H9 (cell line): ENCODE measurements at regions not wholly inside any gene's neighbourhood (a gene's known extent, or its start where the extent isn't known, plus 50 kb on each side); places are given as distances from the start of the nearest gene placed in this dataset.
"Not testable (repeated sequence)": the region's sequence is repeated elsewhere in the genome, so short reads cannot be mapped to it uniquely, and the experiment has no call there.

Source experiments
- DNase-seq: peaks from one replicate; pipeline ENCODE4 v3.0.0-alpha.2; 2017
- H2AFZ ChIP-seq: one replicate; pipeline ENCODE4 v1.6.1; 2013; ENCODE audit warnings: mild to moderate bottlenecking, low read length, control low read depth, moderate library complexity
- H2AK5ac ChIP-seq: 2 replicates; pipeline ENCODE4 v1.6.1; 2013; ENCODE audit warnings: low read length, control low read depth, mixed read lengths; ENCODE audit not compliant: insufficient read length
- H2BK120ac ChIP-seq: one replicate; pipeline ENCODE4 v1.6.1; 2013; ENCODE audit warnings: low read depth, mild to moderate bottlenecking, low read length, control low read depth, inconsistent platforms; ENCODE audit not compliant: poor library complexity, severe bottlenecking
- H2BK12ac ChIP-seq: 2 replicates; pipeline ENCODE4 v1.6.1; 2013; ENCODE audit warnings: low read length, control low read depth, mixed read lengths, low read depth; ENCODE audit not compliant: insufficient read length
- H2BK15ac ChIP-seq: 2 replicates; pipeline ENCODE4 v1.6.1; 2013; ENCODE audit warnings: low read depth, low read length, control low read depth
- H2BK20ac ChIP-seq: one replicate; pipeline ENCODE4 v1.6.1; 2013; ENCODE audit warnings: low read depth, mild to moderate bottlenecking, low read length, control low read depth, inconsistent platforms; ENCODE audit not compliant: poor library complexity, severe bottlenecking
- H2BK5ac ChIP-seq: 2 replicates; pipeline ENCODE4 v1.6.1; 2013; ENCODE audit warnings: low read length, control low read depth, mixed read lengths; ENCODE audit not compliant: insufficient read length
- H3K14ac ChIP-seq: 2 replicates; pipeline ENCODE4 v1.6.1; 2013; ENCODE audit warnings: low read length, control low read depth; ENCODE audit not compliant: insufficient read depth
- H3K18ac ChIP-seq: 2 replicates; pipeline ENCODE4 v1.6.1; 2013; ENCODE audit warnings: low read depth, mild to moderate bottlenecking, mixed read lengths, low read length, control low read depth; ENCODE audit not compliant: insufficient read length
- H3K23ac ChIP-seq: 2 replicates; pipeline ENCODE4 v1.6.1; 2013; ENCODE audit warnings: low read length, control low read depth, mixed read lengths, low read depth; ENCODE audit not compliant: insufficient read length
- H3K23me2 ChIP-seq: 2 replicates; pipeline ENCODE4 v1.6.1; 2013; ENCODE audit warnings: low read depth, mild to moderate bottlenecking, mixed read lengths, low read length, control low read depth; ENCODE audit not compliant: insufficient read length, poor library complexity, severe bottlenecking
- H3K27ac ChIP-seq: 2 replicates; pipeline ENCODE4 v1.5.1; 2013; ENCODE audit warnings: low read length, control low read depth, mixed read lengths, low read depth; ENCODE audit not compliant: insufficient read length
- H3K27me3 ChIP-seq: 2 replicates; pipeline ENCODE4 v1.6.1; 2013; ENCODE audit warnings: low read length, control low read depth, inconsistent platforms; ENCODE audit not compliant: insufficient read depth
- H3K4ac ChIP-seq: 2 replicates; pipeline ENCODE4 v1.6.1; 2013; ENCODE audit warnings: low read depth, mild to moderate bottlenecking, control low read depth, inconsistent platforms, low read length, moderate library complexity
- H3K4me1 ChIP-seq: 2 replicates; pipeline ENCODE4 v1.6.1; 2013; ENCODE audit warnings: low read length, control low read depth, inconsistent platforms; ENCODE audit not compliant: insufficient read depth
- H3K4me2 ChIP-seq: 2 replicates; pipeline ENCODE4 v1.6.1; 2013; ENCODE audit warnings: low read length, control low read depth, mixed read lengths; ENCODE audit not compliant: insufficient read length, insufficient read depth
- H3K56ac ChIP-seq: 2 replicates; pipeline ENCODE4 v1.6.1; 2013; ENCODE audit warnings: low read depth, mild to moderate bottlenecking, mixed read lengths, low read length, control low read depth; ENCODE audit not compliant: insufficient read length
- H3K79me1 ChIP-seq: 2 replicates; pipeline ENCODE4 v1.6.1; 2013; ENCODE audit warnings: low read depth, mild to moderate bottlenecking, moderate library complexity, low read length, control low read depth, inconsistent platforms; ENCODE audit not compliant: insufficient read depth, poor library complexity, severe bottlenecking
- H3K79me2 ChIP-seq: 2 replicates; pipeline ENCODE4 v1.6.1; 2013; ENCODE audit warnings: low read length, control low read depth, inconsistent platforms; ENCODE audit not compliant: insufficient read depth
- H3K9ac ChIP-seq: 2 replicates; pipeline ENCODE4 v1.6.1; 2013; ENCODE audit warnings: low read length, control low read depth, mixed read lengths; ENCODE audit not compliant: insufficient read length; ENCODE audit errors: extremely low read depth
- H3K9me3 ChIP-seq: one replicate; pipeline ENCODE4 v1.6.1; 2013; ENCODE audit warnings: low read depth, low read length, inconsistent platforms; ENCODE audit not compliant: control insufficient read depth
- H3T11ph ChIP-seq: one replicate; pipeline ENCODE4 v1.6.1; 2013; ENCODE audit warnings: mild to moderate bottlenecking, low read length, control low read depth, inconsistent platforms
- H4K20me1 ChIP-seq: one replicate; pipeline ENCODE4 v1.6.1; 2013; ENCODE audit not compliant: control insufficient read depth, insufficient read length, insufficient read depth
- H4K5ac ChIP-seq: 2 replicates; pipeline ENCODE4 v1.6.1; 2013; ENCODE audit warnings: low read depth, mild to moderate bottlenecking, mixed read lengths, low read length, control low read depth; ENCODE audit not compliant: insufficient read length
- H4K8ac ChIP-seq: replicated peaks from 2 replicates; pipeline ENCODE4 v1.6.1; 2013; ENCODE audit warnings: low read length, control low read depth, mixed read lengths, low read depth; ENCODE audit not compliant: insufficient read length
- H4K91ac ChIP-seq: 2 replicates; pipeline ENCODE4 v1.6.1; 2013; ENCODE audit warnings: low read depth, mild to moderate bottlenecking, moderate library complexity, mixed read lengths, low read length, control low read depth; ENCODE audit not compliant: insufficient read length
- H3K27ac Mint-ChIP-seq, 3 experiments: 2 replicates in 2 of 3; 3 replicates in 1 of 3; pipeline ENCODE4 v1.8.0; 2020 to 2021; ENCODE audit warnings: mixed read lengths in 3 of 3, mild to moderate bottlenecking in 1 of 3, moderate library complexity in 1 of 3
- H3K27me3 Mint-ChIP-seq: 2 replicates; pipeline ENCODE4 v1.8.0; 2021; ENCODE audit warnings: low read depth, mild to moderate bottlenecking, moderate library complexity, mixed read lengths
- H3K36me3 Mint-ChIP-seq, 3 experiments: 2 replicates in 2 of 3; 3 replicates in 1 of 3; pipeline ENCODE4 v1.8.0; 2020 to 2021; ENCODE audit warnings: low read depth in 3 of 3, mixed read lengths in 3 of 3; ENCODE audit not compliant: insufficient read depth in 1 of 3
- H3K4me1 Mint-ChIP-seq, 2 experiments: 2 replicates each; pipeline ENCODE4 v1.8.0; 2020; ENCODE audit warnings: mixed read lengths in 2 of 2
- H3K4me3 Mint-ChIP-seq, 2 experiments: 2 replicates in 1 of 2; 3 replicates in 1 of 2; pipeline ENCODE4 v1.8.0; 2020 to 2021; ENCODE audit warnings: mild to moderate bottlenecking in 2 of 2, mixed read lengths in 2 of 2, moderate library complexity in 1 of 2
- H3K9me3 Mint-ChIP-seq, 2 experiments: 2 replicates in 1 of 2; 3 replicates in 1 of 2; pipeline ENCODE4 v1.8.0; 2020; ENCODE audit warnings: mild to moderate bottlenecking in 2 of 2, mixed read lengths in 2 of 2, moderate library complexity in 1 of 2
- CTCF ChIP-seq: fragments of 200-600 bp; sonication (generic); conservative IDR thresholded peaks from 3 replicates; pipeline ENCODE4 v1.8.0; 2021; ENCODE audit warnings: antibody characterized with exemption, mild to moderate bottlenecking
- WGBS: extraction: QIAGEN DNeasy Blood & Tissue Kit; methylation state at CpG from one replicate; pipeline ENCODE4 v1.1.7; 2013; ENCODE audit warnings: missing lambda C conversion rate, low lambda C conversion rate, mixed read lengths; ENCODE audit not compliant: insufficient read length; ENCODE audit errors: extremely low coverage; 5-methylcytosine and 5-hydroxymethylcytosine counted together

- WGBS: no CpG with 5 or more reads among the region's 3 CpGs
- Mint-ChIP-seq H3K27me3 (no peaks in the 10 kb centered on the region), H3K9me3 (no peaks in the 10 kb centered on the region), H3K4me1 (no peaks in the 10 kb centered on the region), H3K36me3 (no peaks in the 10 kb centered on the region; a peak in 1 of 7 replicates), H3K4me3 (no peak overlapping the region), H3K27ac (no peak overlapping the region)
- no peak for TF ChIP-seq CTCF
- DNase-seq: no peak
- Histone ChIP-seq H3K27me3 (no peaks in the 10 kb centered on the region), H4K5ac (no peak overlapping the region), H2BK15ac (no peak overlapping the region), H3K79me1 (no peaks in the 10 kb centered on the region), H3K4me1 (no peaks in the 10 kb centered on the region), H3K18ac (no peak overlapping the region), H2AFZ (no peak overlapping the region), H4K20me1 (no peaks in the 10 kb centered on the region), H2BK20ac (no peak overlapping the region), H3K23me2 (no peaks in the 10 kb centered on the region), H4K91ac (no peak overlapping the region), H2BK120ac (no peak overlapping the region), H3K4me2 (no peak overlapping the region), H2AK5ac (no peak overlapping the region), H3K23ac (no peak overlapping the region), H3K9ac (no peak overlapping the region), H3K4ac (no peak overlapping the region), H3K14ac (no peak overlapping the region), H3K9me3 (no peaks in the 10 kb centered on the region), H4K8ac (no peak overlapping the region), H3K27ac (no peak overlapping the region), H2BK5ac (no peak overlapping the region), H3T11ph (no peak overlapping the region), H2BK12ac (no peak overlapping the region), H3K79me2 (no peaks in the 10 kb centered on the region), H3K56ac (no peak overlapping the region)
Measured at GRCh38 chr3:147521646-147522045, 112.5 kb downstream of the ZIC1 start.

GRCh38 chr3:147522780-147523179, 113.6 kb downstream of the ZIC1 start:
- not testable (repeated sequence) for H2AFZ ChIP-seq, H3K56ac ChIP-seq, H2BK20ac ChIP-seq, H2BK12ac ChIP-seq, DNase-seq, H3K27ac Mint-ChIP-seq, H3K4me1 Mint-ChIP-seq, H2BK120ac ChIP-seq, H3K79me2 ChIP-seq, H3K27me3 Mint-ChIP-seq, H3K27ac ChIP-seq, H3K18ac ChIP-seq, H3K4ac ChIP-seq, H3K9me3 Mint-ChIP-seq, H4K5ac ChIP-seq, H3K4me3 Mint-ChIP-seq, H3K23me2 ChIP-seq, H3K14ac ChIP-seq, H4K91ac ChIP-seq, H3K79me1 ChIP-seq, H2BK15ac ChIP-seq, H2BK5ac ChIP-seq, H3K4me1 ChIP-seq, H3K4me2 ChIP-seq, H4K8ac ChIP-seq, H2AK5ac ChIP-seq, H3K23ac ChIP-seq, H3K9ac ChIP-seq, H3K27me3 ChIP-seq, H3K36me3 Mint-ChIP-seq, H3T11ph ChIP-seq, H4K20me1 ChIP-seq, H3K9me3 ChIP-seq
- whole genome bisulfite sequencing: no CpG with 5 or more reads among the region's 1 CpG
